Naive thymus-derived CD4-positive, alpha-beta T cell (primary cell): ENCODE measurements at regions not wholly inside any gene's neighbourhood (a gene's known extent, or its start where the extent isn't known, plus 50 kb on each side); places are given as distances from the start of the nearest gene placed in this dataset.
A peak's percentile ranks its signal among the peaks of the same experiment; 100 is the strongest.

Experiments used
- ATAC-seq: fragments of 150-1000 bp; cut with Tn5 transposase; 2 replicates; pipeline ENCODE4 v1.10.0; 2021; ENCODE audit warnings: mild to moderate bottlenecking, moderate library complexity
- CTCF ChIA-PET: fragments of 350-600 bp; sonication (Branson Sonifier 250); formaldehyde crosslinking; loops from one replicate; lab custom pipeline; 2021; ENCODE audit warnings: antibody characterized with exemption; lab: Charles Lee
- POLR2A ChIA-PET: fragments of 350-600 bp; sonication (Branson Sonifier 250); formaldehyde crosslinking; loops from one replicate; lab custom pipeline; 2021; ENCODE audit warnings: antibody characterized with exemption, inconsistent platforms; lab: Charles Lee
- DNase-seq, 9 donors: peaks; one replicate each; pipeline versions ENCODE4 v3.0.0 to v3.0.0-alpha.2; 2020 to 2022; ENCODE audit warnings: mixed read lengths in 1 of 9
- H3K27ac ChIP-seq: one replicate; pipeline ENCODE4 v1.7.0; 2013; ENCODE audit warnings: mild to moderate bottlenecking, low read depth, low read length, moderate library complexity
- H3K27me3 ChIP-seq, 2 donors: one replicate each; pipeline ENCODE4 v1.7.0; 2013; ENCODE audit warnings: low read length in 2 of 2, mild to moderate bottlenecking in 2 of 2, moderate library complexity in 2 of 2; ENCODE audit not compliant: control insufficient read depth in 2 of 2, insufficient read depth in 2 of 2
- H3K36me3 ChIP-seq, 3 experiments: 1 replicate in 2 of 3; 2 replicates in 1 of 3; pipeline ENCODE4 v1.7.0; 2013; ENCODE audit warnings: low read length in 3 of 3, mild to moderate bottlenecking in 3 of 3, moderate library complexity in 1 of 3; ENCODE audit not compliant: insufficient read depth in 3 of 3, control insufficient read depth in 2 of 3
- H3K4me1 ChIP-seq, 2 donors: one replicate each; pipeline ENCODE4 v1.7.0; 2013; ENCODE audit warnings: low read length in 2 of 2, mild to moderate bottlenecking in 2 of 2, moderate library complexity in 1 of 2; ENCODE audit not compliant: control insufficient read depth in 2 of 2, insufficient read depth in 2 of 2
- H3K4me3 ChIP-seq: 2 replicates; pipeline ENCODE4 v1.7.0; 2013; ENCODE audit warnings: mild to moderate bottlenecking, low read length
- H3K9me3 ChIP-seq, 3 experiments: 1 replicate in 2 of 3; 2 replicates in 1 of 3; pipeline ENCODE4 v1.7.0; 2013; ENCODE audit warnings: low read length in 3 of 3; ENCODE audit not compliant: control insufficient read depth in 2 of 3
- H3K27ac Mint-ChIP-seq, 9 donors: one replicate each; pipeline ENCODE4 v1.8.0; 2020 to 2022; ENCODE audit warnings: mixed read lengths in 9 of 9, mild to moderate bottlenecking in 8 of 9, moderate library complexity in 5 of 9, inconsistent platforms in 2 of 9
- H3K27me3 Mint-ChIP-seq, 5 donors: one replicate each; pipeline ENCODE4 v1.8.0; 2021 to 2022; ENCODE audit warnings: mixed read lengths in 5 of 5, mild to moderate bottlenecking in 1 of 5
- H3K36me3 Mint-ChIP-seq, 5 donors: one replicate each; pipeline ENCODE4 v1.8.0; 2020 to 2022; ENCODE audit warnings: mixed read lengths in 5 of 5, mild to moderate bottlenecking in 3 of 5, inconsistent platforms in 1 of 5
- H3K4me1 Mint-ChIP-seq, 7 donors: one replicate each; pipeline ENCODE4 v1.8.0; 2020 to 2022; ENCODE audit warnings: mixed read lengths in 7 of 7, mild to moderate bottlenecking in 3 of 7, inconsistent platforms in 1 of 7
- H3K4me3 Mint-ChIP-seq, 10 donors: one replicate each; pipeline ENCODE4 v1.8.0; 2020 to 2022; ENCODE audit warnings: mild to moderate bottlenecking in 10 of 10, mixed read lengths in 10 of 10, moderate library complexity in 6 of 10, inconsistent platforms in 2 of 10
- H3K9me3 Mint-ChIP-seq, 11 donors: one replicate each; pipeline ENCODE4 v1.8.0; 2020 to 2022; ENCODE audit warnings: mixed read lengths in 11 of 11, mild to moderate bottlenecking in 4 of 11, inconsistent platforms in 1 of 11, moderate library complexity in 1 of 11
- intact Hi-C, 2 donors: fragments of 100-400 bp; cut with micrococcal nuclease; formaldehyde crosslinking; loops; one replicate each; pipeline ENCODE4 v1.15.1; 2023

GRCh38 chr12:116647813-116648212, 88.6 kb downstream of the MAP1LC3B2 start:
- peaks cover 7 to 18% (median 12%) of the 10 kb centered on the region in 7 donors for H3K4me1 Mint-ChIP-seq
- ChIA-PET POLR2A (no interaction called here), CTCF (no interaction called here)
- no peaks in the 10 kb centered on the region for H3K36me3 ChIP-seq
- no peak overlapping the region for H3K27ac Mint-ChIP-seq
- ATAC-seq (no peak), DNase-seq (no peak)
- peaks cover 5 to 19% (median 7%) of the 10 kb centered on the region in 5 donors for H3K27me3 Mint-ChIP-seq
- no peak overlapping the region for H3K27ac ChIP-seq
- peaks cover 0 to 9% (median 4%) of the 10 kb centered on the region in 5 donors for H3K36me3 Mint-ChIP-seq
- H3K4me1 ChIP-seq, result no peaks in the 10 kb centered on the region
- no peak overlapping the region for H3K4me3 Mint-ChIP-seq
- H3K27me3 ChIP-seq, result no peaks in the 10 kb centered on the region
- H3K9me3 ChIP-seq, result no peaks in the 10 kb centered on the region
- intact Hi-C loops, result no loop called here
- no peak overlapping the region for H3K4me3 ChIP-seq
- H3K9me3 Mint-ChIP-seq, result peaks cover 3 to 22% (median 9%) of the 10 kb centered on the region in 11 donors

GRCh38 chr12:116646901-116647300, 87.7 kb downstream of the MAP1LC3B2 start:
- DNase-seq (no peak), ATAC-seq (no peak)
- CTCF ChIA-PET, result no interaction called here
- Mint-ChIP-seq H3K36me3 (peaks cover 0 to 10% (median 4%) of the 10 kb centered on the region in 5 donors), H3K4me1 (peaks cover 7 to 19% (median 12%) of the 10 kb centered on the region in 7 donors), H3K4me3 (no peak overlapping the region), H3K27ac (no peak overlapping the region), H3K27me3 (peaks cover 5 to 19% (median 7%) of the 10 kb centered on the region in 5 donors), H3K9me3 (peaks cover 2 to 23% (median 9%) of the 10 kb centered on the region in 11 donors)
- H3K36me3 ChIP-seq, result no peaks in the 10 kb centered on the region
- intact Hi-C loops, result no loop called here
- H3K4me1 ChIP-seq, result no peaks in the 10 kb centered on the region
- H3K27ac ChIP-seq, result no peak overlapping the region
- no peak overlapping the region for H3K4me3 ChIP-seq
- POLR2A ChIA-PET, result no interaction called here
- no peaks in the 10 kb centered on the region for H3K27me3 ChIP-seq
- H3K9me3 ChIP-seq, result no peaks in the 10 kb centered on the region

GRCh38 chr12:116644806-116645205, 85.6 kb downstream of the MAP1LC3B2 start:
- Histone ChIP-seq H3K4me1 (no peaks in the 10 kb centered on the region), H3K4me3 (no peak overlapping the region), H3K36me3 (no peaks in the 10 kb centered on the region), H3K27ac (no peak overlapping the region), H3K27me3 (no peaks in the 10 kb centered on the region), H3K9me3 (no peaks in the 10 kb centered on the region)
- peaks cover 0 to 10% (median 4%) of the 10 kb centered on the region in 5 donors for H3K36me3 Mint-ChIP-seq
- DNase-seq (no peak), ATAC-seq (no peak)
- peaks cover 0 to 11% (median 6%) of the 10 kb centered on the region in 7 donors for H3K4me1 Mint-ChIP-seq
- intact Hi-C loops, result no loop called here
- H3K27ac Mint-ChIP-seq, result no peak overlapping the region
- ChIA-PET POLR2A (no interaction called here), CTCF (no interaction called here)
- H3K27me3 Mint-ChIP-seq, result peaks cover 0 to 19% (median 5%) of the 10 kb centered on the region in 5 donors
- no peak overlapping the region for H3K4me3 Mint-ChIP-seq
- H3K9me3 Mint-ChIP-seq, result peaks cover 2 to 23% (median 9%) of the 10 kb centered on the region in 11 donors

GRCh38 chr12:116642683-116643082, 83.5 kb downstream of the MAP1LC3B2 start:
- CTCF ChIA-PET, result no interaction called here

DNA sequence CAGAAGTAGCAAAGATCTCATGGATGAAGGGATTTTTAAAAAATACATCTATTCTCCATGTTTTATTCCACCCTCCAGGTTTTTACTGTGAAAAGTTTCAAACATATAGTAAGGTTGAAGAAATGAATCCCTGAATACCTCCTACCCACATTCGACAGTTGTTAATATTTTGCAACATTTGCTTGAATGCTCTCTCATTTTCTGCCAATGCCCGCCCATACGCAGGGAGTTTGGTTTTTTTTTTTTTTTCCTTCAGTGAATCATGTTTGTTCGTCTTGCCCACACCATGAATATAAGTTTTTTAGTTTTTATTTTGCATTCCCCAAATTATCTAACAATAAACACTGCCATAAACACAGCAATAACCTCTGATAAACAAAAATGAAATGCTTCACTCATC, 82.9 kb downstream of the MAP1LC3B2 start:
- Mint-ChIP-seq H3K4me3 (no peak overlapping the region), H3K36me3 (peaks cover 0 to 6% (median 4%) of the 10 kb centered on the region in 5 donors), H3K27me3 (peaks cover 0 to 7% (median 0%) of the 10 kb centered on the region in 5 donors), H3K9me3 (peaks cover 2 to 23% (median 6%) of the 10 kb centered on the region in 11 donors), H3K4me1 (peaks cover 0 to 7% (median 0%) of the 10 kb centered on the region in 7 donors), H3K27ac (no peak overlapping the region)
- ChIA-PET POLR2A (no interaction called here), CTCF (no interaction called here)
- ATAC-seq, result no peak
- Histone ChIP-seq H3K36me3 (no peaks in the 10 kb centered on the region), H3K4me1 (no peaks in the 10 kb centered on the region), H3K27ac (no peak overlapping the region), H3K4me3 (no peak overlapping the region), H3K27me3 (no peaks in the 10 kb centered on the region), H3K9me3 (no peaks in the 10 kb centered on the region)
- intact Hi-C loops, result no loop called here
- no peak for DNase-seq

More at GRCh38 chr12:116642683-116643082, 83.5 kb downstream of the MAP1LC3B2 start:
- intact Hi-C loops, result no loop called here
- no peaks in the 10 kb centered on the region for H3K9me3 ChIP-seq
- no peak overlapping the region for H3K27ac ChIP-seq
- DNase-seq (no peak), ATAC-seq (peak; percentile 40)
- Mint-ChIP-seq H3K4me3 (no peak overlapping the region), H3K36me3 (peaks cover 0 to 6% (median 4%) of the 10 kb centered on the region in 5 donors), H3K27ac (no peak overlapping the region), H3K4me1 (peaks cover 0 to 8% (median 2%) of the 10 kb centered on the region in 7 donors), H3K27me3 (peaks cover 0 to 13% (median 2%) of the 10 kb centered on the region in 5 donors), H3K9me3 (peaks cover 2 to 23% (median 6%) of the 10 kb centered on the region in 11 donors)
- H3K4me3 ChIP-seq, result no peak overlapping the region
- H3K27me3 ChIP-seq, result no peaks in the 10 kb centered on the region
- H3K36me3 ChIP-seq, result no peaks in the 10 kb centered on the region
- POLR2A ChIA-PET, result no interaction called here
- H3K4me1 ChIP-seq, result no peaks in the 10 kb centered on the region

- Mint-ChIP-seq H3K27ac (no peak overlapping the region), H3K4me3 (no peak overlapping the region), H3K27me3 (peaks cover 0 to 17% (median 5%) of the 10 kb centered on the region in 5 donors), H3K9me3 (peaks cover 2 to 23% (median 6%) of the 10 kb centered on the region in 11 donors), H3K4me1 (peaks cover 0 to 8% (median 5%) of the 10 kb centered on the region in 7 donors), H3K36me3 (peaks cover 0 to 6% (median 4%) of the 10 kb centered on the region in 5 donors)
- no peak overlapping the region for H3K27ac ChIP-seq
- CTCF ChIA-PET, result no interaction called here
- H3K36me3 ChIP-seq, result no peaks in the 10 kb centered on the region
- H3K27me3 ChIP-seq, result no peaks in the 10 kb centered on the region
- H3K4me1 ChIP-seq, result no peaks in the 10 kb centered on the region
- POLR2A ChIA-PET, result no interaction called here
- no peak overlapping the region for H3K4me3 ChIP-seq
- DNase-seq, result no peak
- H3K9me3 ChIP-seq, result no peaks in the 10 kb centered on the region
- no peak for ATAC-seq
- intact Hi-C loops, result no loop called here
Measured at GRCh38 chr12:116640281-116640680, 81.1 kb downstream of the MAP1LC3B2 start.

DNA sequence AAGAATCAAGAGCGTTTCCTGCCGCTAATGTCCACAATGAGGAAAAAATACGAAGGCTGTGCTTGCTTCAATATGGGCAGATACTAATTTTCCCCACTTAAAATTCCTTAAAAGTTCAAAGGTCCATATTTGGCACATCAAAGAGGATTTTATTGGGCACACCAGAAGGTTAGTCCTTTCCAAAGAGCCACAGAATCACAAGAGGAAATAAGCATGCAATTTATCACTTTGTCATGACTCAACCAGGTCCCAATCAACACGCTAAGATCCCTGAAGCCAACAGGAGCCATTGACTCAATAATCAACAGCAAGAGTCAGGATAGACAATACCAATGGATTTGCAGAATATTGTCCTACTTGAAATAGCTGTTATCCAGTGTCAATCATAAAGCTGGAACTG, 80.6 kb downstream of the MAP1LC3B2 start:
- peaks cover 0 to 21% (median 5%) of the 10 kb centered on the region in 5 donors for H3K27me3 Mint-ChIP-seq
- no peak overlapping the region for H3K27ac Mint-ChIP-seq
- no peaks in the 10 kb centered on the region for H3K36me3 ChIP-seq
- no peaks in the 10 kb centered on the region for H3K27me3 ChIP-seq
- H3K36me3 Mint-ChIP-seq, result peaks cover 0 to 6% (median 2%) of the 10 kb centered on the region in 5 donors
- no peaks in the 10 kb centered on the region for H3K4me1 ChIP-seq
- H3K27ac ChIP-seq, result no peak overlapping the region
- H3K9me3 Mint-ChIP-seq, result peaks cover 0 to 19% (median 5%) of the 10 kb centered on the region in 11 donors
- ATAC-seq, result no peak
- ChIA-PET POLR2A (no interaction called here), CTCF (no interaction called here)
- no peak for DNase-seq
- intact Hi-C loops, result no loop called here
- no peaks in the 10 kb centered on the region for H3K9me3 ChIP-seq
- H3K4me1 Mint-ChIP-seq, result peaks cover 3 to 10% (median 5%) of the 10 kb centered on the region in 7 donors
- no peak overlapping the region for H3K4me3 ChIP-seq
- no peak overlapping the region for H3K4me3 Mint-ChIP-seq
